ENCODE measurements at regions not wholly inside any gene's neighbourhood (a gene's known extent, or its start where the extent isn't known, plus 50 kb on each side); places are given as distances from the start of the nearest gene placed in this dataset.

DNA sequence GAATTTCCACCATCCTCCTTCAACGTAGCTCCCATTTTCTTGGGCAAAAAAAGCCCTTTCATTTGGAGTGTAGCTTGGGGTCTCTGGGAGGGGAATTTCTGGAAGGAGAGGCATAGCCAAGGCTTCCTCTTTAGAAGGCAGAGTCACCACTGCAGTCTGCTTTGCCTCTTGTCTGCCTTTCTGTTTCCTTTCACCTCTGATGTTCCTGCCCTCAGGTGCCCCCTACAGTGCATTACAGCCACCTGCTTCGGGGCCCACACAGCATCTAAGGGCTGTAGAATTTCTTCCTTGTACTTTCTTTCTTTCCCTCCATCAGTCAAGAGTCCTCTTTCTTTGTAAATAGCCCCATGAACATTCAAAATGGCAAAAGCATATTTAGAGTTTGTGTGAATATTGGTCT lies 1313.9 kb downstream of the TMEM121 start:
- no peaks in the 10 kb centered on the region for H3K27me3 ChIP-seq (ENCODE audit: control insufficient read depth in 3 of 3, insufficient read depth in 3 of 3, low read length in 2 of 3)
- peaks cover 0 to 11% (median 0%) of the 10 kb centered on the region in 5 donors for H3K4me1 ChIP-seq (ENCODE audit: control insufficient read depth in 5 of 5, insufficient read depth in 5 of 5, low read length in 5 of 5)
- 47 to 59% methylated on average over 2 of the region's 2 CpGs for WGBS, 2 donors
- TF ChIP-seq, protein P1, sequence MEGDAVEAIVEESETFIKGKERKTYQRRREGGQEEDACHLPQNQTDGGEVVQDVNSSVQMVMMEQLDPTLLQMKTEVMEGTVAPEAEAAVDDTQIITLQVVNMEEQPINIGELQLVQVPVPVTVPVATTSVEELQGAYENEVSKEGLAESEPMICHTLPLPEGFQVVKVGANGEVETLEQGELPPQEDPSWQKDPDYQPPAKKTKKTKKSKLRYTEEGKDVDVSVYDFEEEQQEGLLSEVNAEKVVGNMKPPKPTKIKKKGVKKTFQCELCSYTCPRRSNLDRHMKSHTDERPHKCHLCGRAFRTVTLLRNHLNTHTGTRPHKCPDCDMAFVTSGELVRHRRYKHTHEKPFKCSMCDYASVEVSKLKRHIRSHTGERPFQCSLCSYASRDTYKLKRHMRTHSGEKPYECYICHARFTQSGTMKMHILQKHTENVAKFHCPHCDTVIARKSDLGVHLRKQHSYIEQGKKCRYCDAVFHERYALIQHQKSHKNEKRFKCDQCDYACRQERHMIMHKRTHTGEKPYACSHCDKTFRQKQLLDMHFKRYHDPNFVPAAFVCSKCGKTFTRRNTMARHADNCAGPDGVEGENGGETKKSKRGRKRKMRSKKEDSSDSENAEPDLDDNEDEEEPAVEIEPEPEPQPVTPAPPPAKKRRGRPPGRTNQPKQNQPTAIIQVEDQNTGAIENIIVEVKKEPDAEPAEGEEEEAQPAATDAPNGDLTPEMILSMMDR (IDR thresholded peaks at IDR 0.05; ENCODE audit: control extremely low read depth, extremely low read depth): no peak
- ATAC-seq (ENCODE audit: insufficient read depth, low FRiP score) (no peak), DNase-seq (no peak)
- H3K9ac ChIP-seq (ENCODE audit: insufficient read depth in 1 of 2, low read length in 2 of 2): no peak overlapping the region
- H3K36me3 ChIP-seq (ENCODE audit: control insufficient read depth in 4 of 4, insufficient read depth in 4 of 4, low read length in 4 of 4): no peaks in the 10 kb centered on the region
- no peak overlapping the region for H3K27ac ChIP-seq (ENCODE audit: low read depth in 1 of 2, low read length in 1 of 2)
- peaks cover 0 to 6% (median 0%) of the 10 kb centered on the region in 4 donors for H3K9me3 ChIP-seq (ENCODE audit: control insufficient read depth in 4 of 4, insufficient read depth in 3 of 4, low read length in 3 of 4)
- H3K4me3 ChIP-seq: no peak overlapping the region

DNA sequence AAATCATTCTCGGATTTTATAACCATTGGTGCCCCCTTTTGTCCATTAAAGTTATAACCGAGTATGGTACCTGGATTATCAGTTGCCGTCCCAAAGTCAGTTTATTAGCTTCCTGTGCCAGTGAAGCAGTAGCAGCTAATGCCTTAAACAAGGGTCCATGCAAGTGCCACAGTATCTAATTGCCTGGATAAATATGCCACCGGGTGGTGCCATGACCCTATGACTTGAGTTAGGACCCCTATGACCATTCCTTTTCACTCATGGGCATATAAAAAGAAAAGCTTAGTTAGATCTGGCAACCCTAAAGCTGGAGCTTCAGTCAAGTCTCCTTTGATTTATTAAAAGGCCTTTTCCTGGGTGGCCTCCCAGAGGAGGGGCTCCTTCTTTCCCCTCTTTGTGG lies 1314.6 kb downstream of the TMEM121 start:
- H3K9ac ChIP-seq (ENCODE audit: insufficient read depth in 1 of 2, low read length in 2 of 2): no peak overlapping the region
- WGBS, 2 donors: 86 to 89% methylated on average over 4 of the region's 4 CpGs
- peaks cover 0 to 6% (median 0%) of the 10 kb centered on the region in 4 donors for H3K9me3 ChIP-seq (ENCODE audit: control insufficient read depth in 4 of 4, insufficient read depth in 3 of 4, low read length in 3 of 4)
- no peaks in the 10 kb centered on the region for H3K36me3 ChIP-seq (ENCODE audit: control insufficient read depth in 4 of 4, insufficient read depth in 4 of 4, low read length in 4 of 4)
- TF ChIP-seq, protein P1 (IDR thresholded peaks at IDR 0.05; ENCODE audit: control extremely low read depth, extremely low read depth): no peak
- no peak overlapping the region for H3K4me3 ChIP-seq
- H3K27ac ChIP-seq (ENCODE audit: low read depth in 1 of 2, low read length in 1 of 2): peak overlapping the region in 1 of 2 donors; percentile 39
- peaks cover 0 to 13% (median 0%) of the 10 kb centered on the region in 5 donors for H3K4me1 ChIP-seq (ENCODE audit: control insufficient read depth in 5 of 5, insufficient read depth in 5 of 5, low read length in 5 of 5)
- DNase-seq (no peak), ATAC-seq (ENCODE audit: insufficient read depth, low FRiP score) (no peak)
- H3K27me3 ChIP-seq (ENCODE audit: control insufficient read depth in 3 of 3, insufficient read depth in 3 of 3, low read length in 2 of 3): no peaks in the 10 kb centered on the region

DNA sequence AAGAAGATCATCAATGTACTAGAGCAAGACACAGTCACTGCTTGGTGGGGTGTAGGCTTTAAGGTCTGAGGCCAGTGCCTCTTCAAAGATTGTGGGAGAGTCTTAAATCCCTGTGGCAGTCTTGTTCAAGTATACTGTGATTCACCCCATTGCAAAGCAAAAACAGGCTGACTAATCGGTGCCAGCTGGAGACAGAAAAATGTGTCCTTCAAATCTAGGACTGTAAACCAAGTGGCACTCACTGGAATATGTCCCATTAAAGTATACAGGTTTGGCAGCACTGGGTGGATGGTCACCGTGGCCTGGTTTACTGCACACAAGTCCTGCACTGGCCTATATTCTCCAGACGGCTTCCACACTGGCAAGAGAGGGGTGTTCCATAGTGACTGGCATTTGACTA lies 1315.3 kb downstream of the TMEM121 start:
- H3K36me3 ChIP-seq (ENCODE audit: control insufficient read depth in 4 of 4, insufficient read depth in 4 of 4, low read length in 4 of 4): no peaks in the 10 kb centered on the region
- H3K27me3 ChIP-seq (ENCODE audit: control insufficient read depth in 3 of 3, insufficient read depth in 3 of 3, low read length in 2 of 3): no peaks in the 10 kb centered on the region
- H3K4me1 ChIP-seq (ENCODE audit: control insufficient read depth in 5 of 5, insufficient read depth in 5 of 5, low read length in 5 of 5): peaks cover 0 to 13% (median 0%) of the 10 kb centered on the region in 5 donors
- DNase-seq (no peak), ATAC-seq (ENCODE audit: insufficient read depth, low FRiP score) (no peak)
- WGBS, 2 donors: 69 to 88% methylated on average over 3 of the region's 3 CpGs
- TF ChIP-seq, protein P1 (IDR thresholded peaks at IDR 0.05; ENCODE audit: control extremely low read depth, extremely low read depth): no peak
- H3K9me3 ChIP-seq (ENCODE audit: control insufficient read depth in 4 of 4, insufficient read depth in 3 of 4, low read length in 3 of 4): peaks cover 0 to 6% (median 0%) of the 10 kb centered on the region in 4 donors
- H3K4me3 ChIP-seq: no peak overlapping the region
- H3K9ac ChIP-seq (ENCODE audit: insufficient read depth in 1 of 2, low read length in 2 of 2): no peak overlapping the region
- peak overlapping the region in 1 of 2 donors; percentile 39 for H3K27ac ChIP-seq (ENCODE audit: low read depth in 1 of 2, low read length in 1 of 2)

DNA sequence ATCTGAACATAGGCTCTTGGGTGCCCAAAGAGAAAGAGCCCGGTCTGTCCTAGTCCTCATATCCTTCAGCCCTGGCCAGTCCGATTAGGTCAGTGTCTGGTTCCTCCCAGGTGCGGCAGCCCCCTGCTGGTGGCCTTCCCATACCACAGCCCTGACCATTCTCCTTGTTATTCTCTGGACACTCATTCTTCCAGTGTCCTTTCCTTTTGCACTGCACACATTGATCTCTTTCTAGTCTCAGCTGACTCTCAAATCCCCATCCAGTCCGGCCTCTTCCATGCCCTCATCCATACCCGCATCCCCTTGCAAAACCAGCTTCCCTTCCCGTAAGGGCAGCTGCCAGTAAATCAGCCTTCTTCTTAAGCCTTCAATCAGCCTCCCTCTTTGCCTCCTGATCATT lies 1316.3 kb downstream of the TMEM121 start:
- H3K4me1 ChIP-seq (ENCODE audit: control insufficient read depth in 5 of 5, insufficient read depth in 5 of 5, low read length in 5 of 5): peaks cover 0 to 13% (median 0%) of the 10 kb centered on the region in 5 donors

More for the DNA sequence above, 1316.3 kb downstream of the TMEM121 start:
- ATAC-seq (ENCODE audit: insufficient read depth, low FRiP score) (no peak), DNase-seq (no peak)
- no peak overlapping the region for H3K9ac ChIP-seq (ENCODE audit: insufficient read depth in 1 of 2, low read length in 2 of 2)
- no peaks in the 10 kb centered on the region for H3K36me3 ChIP-seq (ENCODE audit: control insufficient read depth in 4 of 4, insufficient read depth in 4 of 4, low read length in 4 of 4)
- peaks cover 0 to 6% (median 0%) of the 10 kb centered on the region in 4 donors for H3K9me3 ChIP-seq (ENCODE audit: control insufficient read depth in 4 of 4, insufficient read depth in 3 of 4, low read length in 3 of 4)
- WGBS, 2 donors: 58 to 82% methylated on average over 6 of the region's 6 CpGs
- no peak overlapping the region for H3K27ac ChIP-seq (ENCODE audit: low read depth in 1 of 2, low read length in 1 of 2)
- H3K4me3 ChIP-seq: no peak overlapping the region
- TF ChIP-seq, protein P1 (IDR thresholded peaks at IDR 0.05; ENCODE audit: control extremely low read depth, extremely low read depth): no peak
- no peaks in the 10 kb centered on the region for H3K27me3 ChIP-seq (ENCODE audit: control insufficient read depth in 3 of 3, insufficient read depth in 3 of 3, low read length in 2 of 3)
